ENCODE measurements at regions not wholly inside any gene's neighbourhood (a gene's known extent, or its start where the extent isn't known, plus 50 kb on each side); places are given as distances from the start of the nearest gene placed in this dataset.
"Not testable (repeated sequence)": the region's sequence is repeated elsewhere in the genome, so short reads cannot be mapped to it uniquely, and the experiment has no call there.

GRCh38 chr10:107504011-107504410, 339.5 kb upstream of the SORCS1 start:
- TF ChIP-seq CTCF (IDR thresholded peaks at IDR 0.05); EZH2 (IDR thresholded peaks at IDR 0.05; ENCODE audit: borderline replicate concordance, insufficient read depth, low read depth, low read length, poor library complexity, severe bottlenecking): not testable (repeated sequence)

Measured in B cell (primary cell).